Smooth muscle cell (in vitro differentiated cells): ENCODE measurements at regions not wholly inside any gene's neighbourhood (a gene's known extent, or its start where the extent isn't known, plus 50 kb on each side); places are given as distances from the start of the nearest gene placed in this dataset.

Experiments
- DNase-seq: peaks from one replicate; lab custom pipeline; 2025; ENCODE audit not compliant: unreplicated experiment; lab: John Stamatoyannopoulos, UW
- H2AFZ ChIP-seq: fragments of 200-600 bp; sonication (generic); 2 replicates; pipeline ENCODE4 v1.6.0; 2016; ENCODE audit warnings: antibody characterized with exemption, low read depth, mild to moderate bottlenecking
- H3F3A ChIP-seq: fragments of 200-600 bp; sonication (generic); 2 replicates; pipeline ENCODE4 v1.6.0; 2017; ENCODE audit warnings: antibody characterized with exemption, low read depth
- H3K27ac ChIP-seq: fragments of 200-600 bp; sonication (generic); 2 replicates; pipeline ENCODE4 v1.5.1; 2016; ENCODE audit warnings: low read depth, mild to moderate bottlenecking
- H3K27me3 ChIP-seq: fragments of 200-600 bp; sonication (generic); 2 replicates; pipeline ENCODE4 v1.6.1; 2016; ENCODE audit warnings: low read depth, mild to moderate bottlenecking
- H3K36me3 ChIP-seq: fragments of 200-600 bp; sonication (generic); 2 replicates; pipeline ENCODE4 v1.5.1; 2016; ENCODE audit warnings: low read depth
- H3K4me1 ChIP-seq: fragments of 200-600 bp; sonication (generic); 2 replicates; pipeline ENCODE4 v1.5.1; 2016; ENCODE audit warnings: low read depth
- H3K4me2 ChIP-seq: fragments of 200-600 bp; sonication (generic); 2 replicates; pipeline ENCODE4 v1.6.0; 2016; ENCODE audit warnings: mild to moderate bottlenecking
- H3K4me3 ChIP-seq: fragments of 200-600 bp; sonication (generic); 2 replicates; pipeline ENCODE4 v1.5.1; 2016; ENCODE audit warnings: mild to moderate bottlenecking
- H3K79me2 ChIP-seq: fragments of 200-600 bp; sonication (generic); 2 replicates; pipeline ENCODE4 v1.6.0; 2016; ENCODE audit warnings: low read depth, mild to moderate bottlenecking
- H3K9ac ChIP-seq: fragments of 200-600 bp; sonication (generic); 2 replicates; pipeline ENCODE4 v1.6.0; 2016; ENCODE audit warnings: low read depth
- H3K9me3 ChIP-seq: fragments of 200-600 bp; sonication (generic); replicated peaks from 2 replicates; pipeline ENCODE4 v1.5.1; 2016; ENCODE audit warnings: low read depth
- H4K20me1 ChIP-seq: fragments of 200-600 bp; sonication (generic); 2 replicates; pipeline ENCODE4 v1.6.0; 2016; ENCODE audit warnings: low read depth
- CTCF ChIP-seq: fragments of 200-600 bp; sonication (generic); IDR thresholded peaks from 2 replicates; pipeline ENCODE4 v1.5.1; 2017; ENCODE audit warnings: borderline replicate concordance, mild to moderate bottlenecking, antibody characterized with exemption; ENCODE audit not compliant: insufficient read depth, poor library complexity, severe bottlenecking
- WGBS: methylation state at CpG from one replicate; pipeline ENCODE4 v1.1.7; 2016; ENCODE audit warnings: low lambda C conversion rate; 5-methylcytosine and 5-hydroxymethylcytosine counted together

GRCh38 chr1:200330741-200331428 lies 79.0 kb downstream of the ZNF281 start:
- no peak for TF ChIP-seq CTCF
- H4K20me1 ChIP-seq = no peaks in the 10 kb centered on the region

GRCh38 chr1:200329208-200329882 lies 80.5 kb downstream of the ZNF281 start:
- peaks cover 5% of the 10 kb centered on the region for H3F3A ChIP-seq
- no peak for TF ChIP-seq CTCF
- no peak overlapping the region for H3K9ac ChIP-seq
- WGBS = 92% methylated on average over 7 of the region's 7 CpGs
- H3K4me3 ChIP-seq = no peak overlapping the region
- peaks cover 13% of the 10 kb centered on the region for H3K4me1 ChIP-seq
- DNase-seq = no peak
- no peaks in the 10 kb centered on the region for H3K27me3 ChIP-seq
- H3K27ac ChIP-seq = no peak overlapping the region
- H3K79me2 ChIP-seq = no peaks in the 10 kb centered on the region
- H3K36me3 ChIP-seq = no peaks in the 10 kb centered on the region
- no peak overlapping the region for H2AFZ ChIP-seq
- H3K9me3 ChIP-seq = no peaks in the 10 kb centered on the region
- H3K4me2 ChIP-seq = no peak overlapping the region
- no peaks in the 10 kb centered on the region for H4K20me1 ChIP-seq

More at GRCh38 chr1:200330741-200331428, 79.0 kb downstream of the ZNF281 start:
- Histone ChIP-seq H3K36me3 (no peaks in the 10 kb centered on the region), H2AFZ (peak overlapping the region; percentile 75), H3K27me3 (no peaks in the 10 kb centered on the region), H3K27ac (no peak overlapping the region), H3K9me3 (no peaks in the 10 kb centered on the region), H3F3A (peaks cover 5% of the 10 kb centered on the region), H3K4me3 (no peak overlapping the region), H3K4me2 (peak overlapping the region; percentile 57), H3K4me1 (peaks cover 13% of the 10 kb centered on the region), H3K79me2 (no peaks in the 10 kb centered on the region), H3K9ac (no peak overlapping the region)
- DNase-seq = no peak
- WGBS = 32% methylated on average over 15 of the region's 15 CpGs

- Histone ChIP-seq H2AFZ (no peak overlapping the region), H3K27me3 (no peaks in the 10 kb centered on the region), H3K9me3 (no peaks in the 10 kb centered on the region), H3K4me3 (no peak overlapping the region), H3K27ac (no peak overlapping the region), H3K4me1 (peaks cover 13% of the 10 kb centered on the region), H3K9ac (no peak overlapping the region), H3K36me3 (no peaks in the 10 kb centered on the region), H3K4me2 (no peak overlapping the region), H3K79me2 (no peaks in the 10 kb centered on the region), H4K20me1 (no peaks in the 10 kb centered on the region), H3F3A (peaks cover 5% of the 10 kb centered on the region)
- no peak for DNase-seq
- no peak for TF ChIP-seq CTCF
- WGBS = 56% methylated on average over 2 of the region's 2 CpGs
Measured at GRCh38 chr1:200328379-200328778, 81.5 kb downstream of the ZNF281 start.
